Suprapubic skin (tissue), 4 donors: ENCODE measurements at regions not wholly inside any gene's neighbourhood (a gene's known extent, or its start where the extent isn't known, plus 50 kb on each side); places are given as distances from the start of the nearest gene placed in this dataset.

ENCODE experiments used
- CTCF ChIP-seq, 2 donors: fragments of 200-600 bp in 1 of 2; fragments of 450-650 bp in 1 of 2; sonication (generic) in 1 of 2; IDR thresholded peaks; one replicate each; pipeline ENCODE4 v1.5.1; 2016 to 2019; ENCODE audit warnings: antibody characterized with exemption in 2 of 2, mild to moderate bottlenecking in 1 of 2, moderate library complexity in 1 of 2
- POLR2A ChIP-seq, 2 donors: fragments of 450-650 bp; IDR thresholded peaks; one replicate each; pipeline ENCODE4 v1.6.1; 2017; ENCODE audit warnings: antibody characterized with exemption in 2 of 2, mild to moderate bottlenecking in 2 of 2, moderate library complexity in 2 of 2
- POLR2AphosphoS5 ChIP-seq, 3 donors: sonication (generic); formaldehyde crosslinking; IDR thresholded peaks; one replicate each; pipeline ENCODE4 v1.6.1; 2017; ENCODE audit warnings: antibody characterized with exemption in 3 of 3

- TF ChIP-seq POLR2AphosphoS5 (IDR thresholded peaks at IDR 0.05) (no peak), CTCF (IDR thresholded peaks at IDR 0.05) (no peak), POLR2A (IDR thresholded peaks at IDR 0.05) (no peak)
Observed at GRCh38 chr4:23365086-23365485, 524.8 kb downstream of the PPARGC1A start.
